ENCODE measurements at regions not wholly inside any gene's neighbourhood (a gene's known extent, or its start where the extent isn't known, plus 50 kb on each side); places are given as distances from the start of the nearest gene placed in this dataset.

DNA sequence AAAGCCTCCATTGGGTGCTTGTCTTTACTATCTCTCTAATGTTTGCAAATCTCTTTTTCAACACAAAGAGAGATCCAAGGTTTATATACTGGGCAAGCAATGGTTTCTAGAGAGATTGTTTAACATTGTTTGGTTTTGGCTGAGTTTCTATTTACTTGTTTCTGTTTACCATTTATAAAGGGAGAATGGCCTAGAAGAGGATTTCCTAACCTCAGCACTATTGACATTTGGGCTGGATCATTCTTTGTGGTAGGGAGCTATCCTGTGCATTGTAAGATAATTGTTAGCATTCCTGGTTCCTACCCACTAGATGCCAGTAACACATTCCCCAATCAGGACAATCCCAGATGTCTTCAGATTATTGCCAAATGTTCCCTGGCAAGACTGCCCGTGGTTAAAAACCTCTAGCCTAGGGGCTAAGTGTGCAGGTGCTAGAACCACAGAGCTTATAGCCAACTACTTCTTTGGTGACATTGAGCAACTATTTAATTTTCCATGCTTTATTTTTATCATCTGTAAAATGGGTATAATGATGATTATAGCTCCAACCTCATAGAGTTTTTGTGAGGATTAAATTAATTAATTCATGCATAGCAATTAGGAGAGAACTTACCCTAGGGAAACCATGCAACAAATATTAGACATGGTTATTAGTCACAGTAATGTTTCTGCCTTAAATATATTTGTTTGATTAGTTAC is 413.9 kb upstream of the MAF start:
- Histone ChIP-seq H3K4me1 (peaks cover 0 to 4% (median 0%) of the 10 kb centered on the region in 4 donors), H3K36me3 (no peaks in the 10 kb centered on the region), H3K4me3 (no peak overlapping the region), H3K27me3 (no peaks in the 10 kb centered on the region), H3K27ac (replicated peaks in 1 of 4) (no peak overlapping the region), H3K9me3 (no peaks in the 10 kb centered on the region)
- 94% methylated on average over 1 of the region's 1 CpG for WGBS
- intact Hi-C loops (cut with DNase I), result no loop called here
- TF ChIP-seq POLR2AphosphoS5 (IDR thresholded peaks at IDR 0.05) (no peak), EP300 (IDR thresholded peaks at IDR 0.05) (no peak), POLR2A (IDR thresholded peaks at IDR 0.05; ENCODE audit: low read depth) (no peak), CTCF (IDR thresholded peaks at IDR 0.05) (no peak)
- DNase-seq (ENCODE audit: extremely low spot score), result no peak

DNA sequence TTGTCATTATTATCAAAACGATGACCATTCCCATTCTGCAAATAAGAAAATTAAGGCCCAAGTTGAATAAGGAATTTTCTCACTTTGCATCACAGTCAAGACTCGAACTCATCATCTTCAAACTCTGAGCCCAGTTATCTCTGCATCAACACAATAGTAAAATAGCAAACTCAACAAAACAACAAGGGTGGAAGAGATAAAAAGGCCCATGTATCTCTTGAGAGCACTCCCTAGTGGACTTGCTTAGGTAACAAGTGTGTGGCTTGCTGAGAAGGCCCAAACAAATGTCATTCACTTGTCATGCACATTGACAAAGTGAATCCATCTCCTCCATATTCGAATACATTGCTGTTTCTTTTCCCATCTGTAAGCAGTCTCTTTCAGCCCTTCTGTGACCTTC is 412.0 kb upstream of the MAF start:
- H3K36me3 ChIP-seq, result no peaks in the 10 kb centered on the region
- no peaks in the 10 kb centered on the region for H3K27me3 ChIP-seq
- TF ChIP-seq POLR2AphosphoS5 (IDR thresholded peaks at IDR 0.05), result no peak
- no peak for TF ChIP-seq EP300 (IDR thresholded peaks at IDR 0.05)
- TF ChIP-seq POLR2A (IDR thresholded peaks at IDR 0.05; ENCODE audit: low read depth), result no peak
- no peak for TF ChIP-seq CTCF (IDR thresholded peaks at IDR 0.05)
- H3K27ac ChIP-seq (replicated peaks in 1 of 4), result no peak overlapping the region
- no peak for DNase-seq (ENCODE audit: extremely low spot score)
- intact Hi-C loops (cut with DNase I), result no loop called here
- WGBS, result 62% methylated on average over 3 of the region's 3 CpGs
- no peak overlapping the region for H3K4me3 ChIP-seq
- H3K4me1 ChIP-seq, result peaks cover 0 to 4% (median 0%) of the 10 kb centered on the region in 4 donors
- no peaks in the 10 kb centered on the region for H3K9me3 ChIP-seq

DNA sequence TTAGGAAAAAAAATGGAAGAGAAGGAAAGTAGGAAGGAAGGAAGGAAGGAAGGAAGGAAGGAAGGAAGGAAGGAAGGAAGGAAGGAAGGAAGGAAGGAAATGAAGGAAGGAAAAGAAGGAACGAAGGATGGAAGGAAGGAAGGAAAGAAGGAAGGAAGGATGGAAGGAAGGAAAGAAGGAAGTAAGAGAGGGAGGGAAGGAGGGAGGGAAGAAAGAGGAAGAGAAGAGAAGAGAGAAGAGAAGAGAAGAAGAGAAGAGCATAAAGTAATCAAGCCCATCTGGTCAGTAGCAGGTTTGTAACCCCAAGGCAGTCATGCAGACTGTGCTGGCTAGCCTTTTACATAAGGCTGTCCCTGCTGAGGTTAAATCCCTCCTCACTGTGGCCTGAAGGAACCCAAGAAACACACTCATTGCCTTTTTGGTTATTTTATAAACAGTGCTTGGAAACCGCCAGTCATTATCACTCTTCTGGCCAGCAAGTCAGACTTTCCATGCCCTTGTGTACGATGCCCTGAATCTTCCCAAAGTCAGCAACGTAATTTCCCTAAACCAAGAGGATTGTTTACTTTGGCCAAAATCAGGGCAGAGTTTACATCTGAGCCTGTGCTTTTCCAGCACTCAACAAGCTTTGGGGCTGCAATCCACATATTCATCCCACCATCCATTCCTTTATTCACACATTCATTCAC is 409.6 kb upstream of the MAF start:
- intact Hi-C loops (cut with DNase I), result no loop called here

GRCh38 chr16:80008857-80009256 is 408.3 kb upstream of the MAF start:
- Histone ChIP-seq H3K27me3 (no peaks in the 10 kb centered on the region), H3K4me1 (peaks cover 0 to 14% (median 12%) of the 10 kb centered on the region in 4 donors), H3K36me3 (no peaks in the 10 kb centered on the region), H3K4me3 (no peak overlapping the region), H3K9me3 (no peaks in the 10 kb centered on the region), H3K27ac (replicated peaks in 1 of 4) (no peak overlapping the region)
- 86% methylated on average over 2 of the region's 2 CpGs for WGBS
- DNase-seq (ENCODE audit: extremely low spot score), result no peak
- TF ChIP-seq POLR2A (IDR thresholded peaks at IDR 0.05; ENCODE audit: low read depth) (no peak), EP300 (IDR thresholded peaks at IDR 0.05) (no peak), POLR2AphosphoS5 (IDR thresholded peaks at IDR 0.05) (no peak), CTCF (IDR thresholded peaks at IDR 0.05) (no peak)
- intact Hi-C loops (cut with DNase I), result no loop called here

More for the DNA sequence above, 409.6 kb upstream of the MAF start:
- H3K27ac ChIP-seq (replicated peaks in 1 of 4), result no peak overlapping the region
- no peaks in the 10 kb centered on the region for H3K9me3 ChIP-seq
- peaks cover 0 to 14% (median 12%) of the 10 kb centered on the region in 4 donors for H3K4me1 ChIP-seq
- H3K27me3 ChIP-seq, result no peaks in the 10 kb centered on the region
- no peak overlapping the region for H3K4me3 ChIP-seq
- no peaks in the 10 kb centered on the region for H3K36me3 ChIP-seq
- 45% methylated on average over 4 of the region's 4 CpGs for WGBS
- TF ChIP-seq CTCF (IDR thresholded peaks at IDR 0.05) (no peak), POLR2AphosphoS5 (IDR thresholded peaks at IDR 0.05) (no peak), EP300 (IDR thresholded peaks at IDR 0.05) (no peak), POLR2A (IDR thresholded peaks at IDR 0.05; ENCODE audit: low read depth) (no peak)
- DNase-seq (ENCODE audit: extremely low spot score), result no peak

Measured in esophagus muscularis mucosa (tissue), 4 donors.